Endothelial cell of umbilical vein (primary cell): ENCODE measurements at regions not wholly inside any gene's neighbourhood (a gene's known extent, or its start where the extent isn't known, plus 50 kb on each side); places are given as distances from the start of the nearest gene placed in this dataset.
A peak's percentile ranks its signal among the peaks of the same experiment; 100 is the strongest.

Experiments used
- CTCF ChIP-seq, 2 donors: IDR thresholded peaks; 1 replicate in 1 of 2; 2 replicates in 1 of 2; pipeline ENCODE4 v1.5.1; 2011; ENCODE audit warnings: low read length in 2 of 2, mild to moderate bottlenecking in 2 of 2, moderate library complexity in 2 of 2, control low read depth in 1 of 2, inconsistent platforms in 1 of 2, low read depth in 1 of 2; ENCODE audit not compliant: insufficient read depth in 1 of 2; ENCODE audit errors: extremely low read depth in 1 of 2
- MAX ChIP-seq: IDR thresholded peaks from 2 replicates; pipeline ENCODE4 v1.6.1; 2011; ENCODE audit not compliant: insufficient read depth, insufficient read length
- POLR2A ChIP-seq: IDR thresholded peaks from 2 replicates; pipeline ENCODE4 v1.6.1; 2012; ENCODE audit warnings: low read depth, mild to moderate bottlenecking, control low read depth, low read length
- POLR2AphosphoS5 ChIP-seq: IDR thresholded peaks from 2 replicates; pipeline ENCODE4 v1.6.1; 2012; ENCODE audit warnings: low read depth, mild to moderate bottlenecking, control low read depth, low read length, moderate library complexity; ENCODE audit not compliant: insufficient read depth

- TF ChIP-seq POLR2AphosphoS5 = peak; percentile 41
- TF ChIP-seq CTCF (IDR thresholded peaks at IDR 0.05; ENCODE audit: extremely low read depth in 1 of 2, insufficient read depth in 1 of 2, low read depth in 1 of 2, low read length in 2 of 2) = no peak
- no peak for TF ChIP-seq MAX
- no peak for TF ChIP-seq POLR2A
These were observed 198.5 kb upstream of the RSPO3 start for GRCh38 chr6:126919947-126920346.
